ENCODE measurements at regions not wholly inside any gene's neighbourhood (a gene's known extent, or its start where the extent isn't known, plus 50 kb on each side); places are given as distances from the start of the nearest gene placed in this dataset.

DNA sequence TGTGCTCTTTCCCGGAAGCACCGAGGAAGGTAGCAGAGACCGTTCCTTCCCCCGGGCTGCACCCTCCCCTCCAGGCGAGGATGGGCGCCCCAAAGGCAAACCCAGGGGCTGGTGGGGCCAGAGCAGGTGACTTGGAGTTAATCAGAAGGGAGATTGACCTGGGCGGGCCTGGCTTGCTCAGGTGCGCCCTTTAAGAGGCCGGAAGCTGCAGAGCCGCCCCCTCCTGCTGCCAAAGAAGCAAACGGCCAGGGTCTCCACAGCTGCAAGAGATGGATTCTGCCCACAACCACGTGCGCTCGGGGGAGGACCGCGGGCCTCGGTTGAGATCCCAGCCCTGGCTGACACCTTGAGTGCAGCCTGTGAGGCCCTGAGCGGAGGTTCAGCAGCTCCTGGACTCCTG is 218.2 kb upstream of the NAALADL2 start:
- CTCF ChIA-PET: no interaction called here

DNA sequence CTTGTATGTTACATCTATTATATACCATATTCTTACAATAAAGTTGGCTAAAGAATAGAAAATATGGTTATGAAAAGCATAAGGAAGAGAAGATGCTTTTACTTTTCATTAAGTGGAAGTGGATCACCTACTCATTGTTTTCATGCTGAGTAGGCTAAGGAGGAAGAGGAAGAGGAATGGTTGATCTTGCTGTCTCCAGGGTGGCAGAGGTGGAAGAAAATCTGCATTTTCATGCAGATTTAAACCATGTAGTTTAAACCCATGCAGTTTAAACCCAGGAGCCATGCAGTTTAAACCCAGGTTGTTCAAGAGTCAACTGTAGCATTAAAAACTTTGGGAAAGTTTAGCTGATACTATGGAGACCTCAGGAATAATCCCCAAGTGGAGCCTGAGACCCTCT is 214.8 kb upstream of the NAALADL2 start:
- Histone ChIP-seq H3K4me1 (ENCODE audit: control insufficient read depth, insufficient read depth, low read length) (no peaks in the 10 kb centered on the region), H3K9me3 (ENCODE audit: control insufficient read depth, insufficient read depth, low read depth, low read length) (no peaks in the 10 kb centered on the region), H3K36me3 (ENCODE audit: control insufficient read depth in 2 of 2, insufficient read depth in 1 of 2, low read length in 2 of 2) (no peaks in the 10 kb centered on the region), H3K4me3 (ENCODE audit: low read depth, low read length) (no peak overlapping the region), H3K27ac (ENCODE audit: extremely low read depth, low read depth, low read length) (no peak overlapping the region)
- ChIA-PET POLR2A (no interaction called here), CTCF (no interaction called here)
- TF ChIP-seq, protein P1, sequence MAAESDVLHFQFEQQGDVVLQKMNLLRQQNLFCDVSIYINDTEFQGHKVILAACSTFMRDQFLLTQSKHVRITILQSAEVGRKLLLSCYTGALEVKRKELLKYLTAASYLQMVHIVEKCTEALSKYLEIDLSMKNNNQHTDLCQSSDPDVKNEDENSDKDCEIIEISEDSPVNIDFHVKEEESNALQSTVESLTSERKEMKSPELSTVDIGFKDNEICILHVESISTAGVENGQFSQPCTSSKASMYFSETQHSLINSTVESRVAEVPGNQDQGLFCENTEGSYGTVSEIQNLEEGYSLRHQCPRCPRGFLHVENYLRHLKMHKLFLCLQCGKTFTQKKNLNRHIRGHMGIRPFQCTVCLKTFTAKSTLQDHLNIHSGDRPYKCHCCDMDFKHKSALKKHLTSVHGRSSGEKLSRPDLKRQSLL (tag by site-specific recombination; IDR thresholded peaks at IDR 0.05): no peak
- TF ChIP-seq ZNF426 (tag by site-specific recombination; IDR thresholded peaks at IDR 0.05): no peak
- no peak for TF ChIP-seq ZNF670 (tag by site-specific recombination; IDR thresholded peaks at IDR 0.05; ENCODE audit: low read depth)
- no peak for TF ChIP-seq ZNF610 (tag by site-specific recombination; IDR thresholded peaks at IDR 0.05; ENCODE audit: borderline replicate concordance)

More for the DNA sequence above, 218.2 kb upstream of the NAALADL2 start:
- H3K4me1 ChIP-seq (ENCODE audit: control insufficient read depth, insufficient read depth, low read length): no peaks in the 10 kb centered on the region
- TF ChIP-seq ZNF248 (tag by site-specific recombination; IDR thresholded peaks at IDR 0.05) (no peak), ZBTB1 (tag by site-specific recombination; IDR thresholded peaks at IDR 0.05) (no peak), ZNF132 (tag by site-specific recombination; IDR thresholded peaks at IDR 0.05; ENCODE audit: borderline replicate concordance) (no peak), TRIM28 (IDR thresholded peaks at IDR 0.05; ENCODE audit: borderline replicate concordance, low read length) (no peak), ZNF596 (tag by site-specific recombination; IDR thresholded peaks at IDR 0.05) (no peak), TSHZ1 (tag by site-specific recombination; IDR thresholded peaks at IDR 0.05; ENCODE audit: borderline replicate concordance) (no peak), ZNF202 (tag by site-specific recombination; IDR thresholded peaks at IDR 0.05; ENCODE audit: borderline replicate concordance) (no peak), ZNF549 (tag by site-specific recombination; IDR thresholded peaks at IDR 0.05) (no peak), ZSCAN30 (tag by site-specific recombination; IDR thresholded peaks at IDR 0.05) (no peak), RBAK (tag by site-specific recombination; IDR thresholded peaks at IDR 0.05) (no peak), ZNF843 (tag by site-specific recombination; IDR thresholded peaks at IDR 0.05) (no peak), ZNF223 (tag by site-specific recombination; IDR thresholded peaks at IDR 0.05) (no peak), ZNF792 (tag by site-specific recombination; IDR thresholded peaks at IDR 0.05) (no peak), ZBTB48 (tag by site-specific recombination; IDR thresholded peaks at IDR 0.05) (no peak), ZNF169 (tag by site-specific recombination; IDR thresholded peaks at IDR 0.05) (no peak), HIC1 (tag by site-specific recombination; IDR thresholded peaks at IDR 0.05) (no peak), ZNF785 (tag by site-specific recombination; IDR thresholded peaks at IDR 0.05) (no peak), MEIS1 (CRISPR knock-in tag; IDR thresholded peaks at IDR 0.05; ENCODE audit: borderline replicate concordance) (no peak)
- TF ChIP-seq, protein P2, sequence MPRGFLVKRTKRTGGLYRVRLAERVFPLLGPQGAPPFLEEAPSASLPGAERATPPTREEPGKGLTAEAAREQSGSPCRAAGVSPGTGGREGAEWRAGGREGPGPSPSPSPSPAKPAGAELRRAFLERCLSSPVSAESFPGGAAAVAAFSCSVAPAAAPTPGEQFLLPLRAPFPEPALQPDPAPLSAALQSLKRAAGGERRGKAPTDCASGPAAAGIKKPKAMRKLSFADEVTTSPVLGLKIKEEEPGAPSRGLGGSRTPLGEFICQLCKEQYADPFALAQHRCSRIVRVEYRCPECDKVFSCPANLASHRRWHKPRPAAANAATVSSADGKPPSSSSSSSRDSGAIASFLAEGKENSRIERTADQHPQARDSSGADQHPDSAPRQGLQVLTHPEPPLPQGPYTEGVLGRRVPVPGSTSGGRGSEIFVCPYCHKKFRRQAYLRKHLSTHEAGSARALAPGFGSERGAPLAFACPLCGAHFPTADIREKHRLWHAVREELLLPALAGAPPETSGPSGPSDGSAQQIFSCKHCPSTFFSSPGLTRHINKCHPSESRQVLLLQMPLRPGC (tag by site-specific recombination; IDR thresholded peaks at IDR 0.05): no peak
- no peaks in the 10 kb centered on the region for H3K36me3 ChIP-seq (ENCODE audit: control insufficient read depth in 2 of 2, insufficient read depth in 1 of 2, low read length in 2 of 2)
- H3K9me3 ChIP-seq (ENCODE audit: control insufficient read depth, insufficient read depth, low read depth, low read length): no peaks in the 10 kb centered on the region
- POLR2A ChIA-PET: no interaction called here
- H3K27ac ChIP-seq (ENCODE audit: extremely low read depth, low read depth, low read length): no peak overlapping the region
- H3K4me3 ChIP-seq (ENCODE audit: low read depth, low read length): no peak overlapping the region

Measured in HEK293 (cell line).